ENCODE measurements at regions not wholly inside any gene's neighbourhood (a gene's known extent, or its start where the extent isn't known, plus 50 kb on each side); places are given as distances from the start of the nearest gene placed in this dataset.
A peak's percentile ranks its signal among the peaks of the same experiment; 100 is the strongest.

GRCh38 chr6:104282581-104282980, 577.1 kb downstream of the HACE1 start:
- Histone ChIP-seq H3K4me1 (no peaks in the 10 kb centered on the region), H3K27me3 (no peaks in the 10 kb centered on the region), H3K9me3 (replicated peaks) (no peaks in the 10 kb centered on the region), H3K36me3 (no peaks in the 10 kb centered on the region), H3K4me3 (no peak overlapping the region), H3K27ac (no peak overlapping the region)
- DNase-seq = no peak

DNA sequence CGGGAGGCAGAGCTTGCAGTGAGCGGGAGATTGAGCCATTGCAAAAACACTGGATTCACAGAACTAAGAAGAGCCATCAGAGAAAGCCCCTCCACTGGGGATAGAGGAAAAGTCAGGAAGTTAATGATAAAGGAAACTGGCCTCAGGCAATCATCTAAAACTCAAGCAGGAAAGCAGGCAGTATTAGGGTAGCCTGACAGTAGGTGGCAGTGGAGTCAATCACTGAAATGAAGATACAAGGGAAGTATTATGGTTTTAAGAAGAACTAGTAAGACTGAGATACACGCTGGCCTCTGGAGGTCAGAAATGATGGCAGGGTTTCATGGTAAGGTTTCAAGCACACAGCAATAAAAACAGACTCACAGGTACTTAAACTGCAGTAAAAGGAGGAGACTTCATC, 578.3 kb downstream of the HACE1 start:
- H3K27ac ChIP-seq = no peak overlapping the region
- H3K4me1 ChIP-seq = no peaks in the 10 kb centered on the region
- H3K27me3 ChIP-seq = no peaks in the 10 kb centered on the region
- H3K9me3 ChIP-seq (replicated peaks) = no peaks in the 10 kb centered on the region
- peak in 1 of 2 experiments; percentile 2 for DNase-seq
- H3K4me3 ChIP-seq = no peak overlapping the region
- no peaks in the 10 kb centered on the region for H3K36me3 ChIP-seq

DNA sequence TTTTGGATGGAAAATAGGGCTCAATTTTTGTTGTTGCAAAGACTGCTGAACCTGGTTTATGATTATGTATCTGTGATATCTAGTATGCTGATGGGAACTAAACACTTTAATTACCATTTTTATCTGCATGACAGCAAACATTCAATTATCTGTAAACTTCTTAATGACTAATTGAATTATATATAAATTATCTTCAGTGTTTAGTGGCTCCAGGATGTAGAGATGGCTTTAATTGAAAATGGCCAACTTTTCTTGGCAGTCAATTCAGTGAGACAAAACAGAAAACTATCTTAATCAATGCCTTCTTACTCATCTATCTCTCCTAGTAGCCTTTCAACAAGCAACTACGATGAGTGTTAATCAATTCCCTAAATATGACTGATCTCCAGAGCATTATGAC, 591.3 kb downstream of the HACE1 start:
- no peaks in the 10 kb centered on the region for H3K4me1 ChIP-seq

DNA sequence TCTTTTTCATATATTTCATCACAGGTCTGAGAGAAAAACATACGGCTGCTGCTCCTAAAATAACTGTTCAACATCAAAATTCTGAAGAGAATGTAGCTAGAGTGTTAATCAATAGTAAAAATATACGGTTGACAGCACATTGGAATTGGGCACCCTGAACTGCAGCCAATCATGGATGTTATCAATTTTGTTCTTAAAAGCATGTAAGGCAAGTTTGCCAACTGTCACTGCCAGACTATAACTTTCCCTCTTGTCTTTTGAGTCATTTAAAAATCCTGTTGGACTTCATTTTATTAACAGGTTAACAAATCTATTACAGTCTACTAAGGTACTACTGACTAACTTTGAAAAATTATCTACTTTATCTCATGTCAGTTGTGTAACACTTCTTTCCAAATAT, 592.8 kb downstream of the HACE1 start:
- H3K9me3 ChIP-seq (replicated peaks) = no peaks in the 10 kb centered on the region
- H3K36me3 ChIP-seq = no peaks in the 10 kb centered on the region
- no peaks in the 10 kb centered on the region for H3K27me3 ChIP-seq
- no peak for DNase-seq
- H3K4me1 ChIP-seq = no peaks in the 10 kb centered on the region
- no peak overlapping the region for H3K27ac ChIP-seq
- H3K4me3 ChIP-seq = no peak overlapping the region

More for the DNA sequence above, 591.3 kb downstream of the HACE1 start:
- Histone ChIP-seq H3K27ac (no peak overlapping the region), H3K36me3 (no peaks in the 10 kb centered on the region), H3K4me3 (no peak overlapping the region), H3K9me3 (replicated peaks) (no peaks in the 10 kb centered on the region), H3K27me3 (no peaks in the 10 kb centered on the region)
- DNase-seq = no peak

- no peak for DNase-seq
- Histone ChIP-seq H3K4me1 (no peaks in the 10 kb centered on the region), H3K4me3 (no peak overlapping the region), H3K27ac (no peak overlapping the region), H3K9me3 (replicated peaks) (no peaks in the 10 kb centered on the region), H3K36me3 (no peaks in the 10 kb centered on the region), H3K27me3 (no peaks in the 10 kb centered on the region)
Observed at GRCh38 chr6:104256646-104257045, 603.1 kb downstream of the HACE1 start.

- no peak overlapping the region for H3K4me3 ChIP-seq
- H3K27ac ChIP-seq = no peak overlapping the region
- H3K9me3 ChIP-seq (replicated peaks) = no peaks in the 10 kb centered on the region
- no peaks in the 10 kb centered on the region for H3K27me3 ChIP-seq
- H3K4me1 ChIP-seq = no peaks in the 10 kb centered on the region
- H3K36me3 ChIP-seq = no peaks in the 10 kb centered on the region
- no peak for DNase-seq
Observed at GRCh38 chr6:104253236-104253635, 606.5 kb downstream of the HACE1 start.

DNA sequence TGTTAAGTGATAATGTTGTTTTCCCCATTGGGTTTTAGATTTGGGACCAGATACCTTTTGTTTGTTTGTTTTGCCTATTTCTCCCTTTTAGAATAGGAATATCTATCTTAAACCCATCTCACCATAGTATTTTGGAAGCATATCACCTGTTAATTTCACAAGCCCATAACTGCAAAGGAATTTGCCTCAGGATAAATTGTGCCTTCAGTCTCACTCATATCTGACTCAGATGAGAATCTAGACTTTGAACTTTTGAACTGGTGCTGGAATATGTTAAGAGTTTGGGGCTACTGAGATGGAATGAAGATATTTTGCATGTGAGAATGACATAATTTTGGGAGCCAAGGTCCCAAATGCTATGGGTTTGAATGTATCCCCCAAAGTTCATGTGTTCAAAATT, 607.4 kb downstream of the HACE1 start:
- no peaks in the 10 kb centered on the region for H3K36me3 ChIP-seq
- no peak overlapping the region for H3K4me3 ChIP-seq
- H3K27ac ChIP-seq = no peak overlapping the region
- no peaks in the 10 kb centered on the region for H3K27me3 ChIP-seq
- no peaks in the 10 kb centered on the region for H3K4me1 ChIP-seq
- no peaks in the 10 kb centered on the region for H3K9me3 ChIP-seq (replicated peaks)
- DNase-seq = no peak

DNA sequence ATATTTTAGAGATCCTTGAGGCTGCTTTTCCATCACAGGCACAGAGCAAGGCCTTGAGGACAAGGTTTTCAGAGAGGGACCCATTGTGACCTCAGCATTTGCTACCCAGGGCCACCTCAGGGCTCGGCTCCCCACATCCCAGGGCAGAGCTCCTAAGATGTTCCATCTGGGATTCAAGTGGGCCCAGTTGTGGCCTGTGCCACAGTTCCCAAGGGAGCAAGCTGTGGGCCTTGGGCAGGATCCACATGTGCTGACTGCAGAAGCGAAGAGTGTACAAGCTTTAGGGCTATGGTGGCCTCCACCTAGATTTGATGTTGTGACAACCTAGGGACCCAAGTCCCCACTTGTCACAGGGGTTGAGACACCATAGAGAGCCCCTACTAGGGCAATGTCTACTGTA, 608.1 kb downstream of the HACE1 start:
- H3K27ac ChIP-seq = no peak overlapping the region
- no peak for DNase-seq
- H3K36me3 ChIP-seq = no peaks in the 10 kb centered on the region
- no peaks in the 10 kb centered on the region for H3K4me1 ChIP-seq
- H3K4me3 ChIP-seq = no peak overlapping the region
- no peaks in the 10 kb centered on the region for H3K9me3 ChIP-seq (replicated peaks)
- no peaks in the 10 kb centered on the region for H3K27me3 ChIP-seq

DNA sequence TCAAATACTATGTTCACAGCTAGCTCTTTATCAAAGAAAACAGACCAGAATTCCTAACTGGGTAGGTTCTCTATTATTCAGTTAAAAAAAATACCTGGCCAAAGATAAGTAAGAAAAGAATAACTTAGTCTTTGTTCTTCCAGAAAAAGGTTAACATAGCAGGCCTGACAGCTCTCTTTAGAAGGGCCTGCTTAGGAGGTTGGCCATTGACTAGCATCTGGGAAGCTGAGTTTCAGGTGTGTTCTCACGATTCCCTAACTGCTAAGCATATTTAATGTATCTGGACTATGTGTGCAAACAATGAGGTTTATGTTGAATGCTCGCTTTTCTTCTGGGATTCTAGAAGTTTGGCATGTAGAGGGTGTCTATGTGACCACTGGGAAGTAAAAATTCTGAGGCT, 618.9 kb downstream of the HACE1 start:
- Histone ChIP-seq H3K27me3 (no peaks in the 10 kb centered on the region), H3K36me3 (no peaks in the 10 kb centered on the region), H3K9me3 (replicated peaks) (no peaks in the 10 kb centered on the region), H3K4me3 (no peak overlapping the region), H3K27ac (no peak overlapping the region), H3K4me1 (no peaks in the 10 kb centered on the region)
- no peak for DNase-seq

- H3K4me1 ChIP-seq = no peaks in the 10 kb centered on the region
- H3K27ac ChIP-seq = no peak overlapping the region
- no peak overlapping the region for H3K4me3 ChIP-seq
- DNase-seq = no peak
- H3K27me3 ChIP-seq = no peaks in the 10 kb centered on the region
- H3K9me3 ChIP-seq (replicated peaks) = no peaks in the 10 kb centered on the region
- H3K36me3 ChIP-seq = no peaks in the 10 kb centered on the region
Observed at GRCh38 chr6:104239971-104240370, 619.7 kb downstream of the HACE1 start.

DNA sequence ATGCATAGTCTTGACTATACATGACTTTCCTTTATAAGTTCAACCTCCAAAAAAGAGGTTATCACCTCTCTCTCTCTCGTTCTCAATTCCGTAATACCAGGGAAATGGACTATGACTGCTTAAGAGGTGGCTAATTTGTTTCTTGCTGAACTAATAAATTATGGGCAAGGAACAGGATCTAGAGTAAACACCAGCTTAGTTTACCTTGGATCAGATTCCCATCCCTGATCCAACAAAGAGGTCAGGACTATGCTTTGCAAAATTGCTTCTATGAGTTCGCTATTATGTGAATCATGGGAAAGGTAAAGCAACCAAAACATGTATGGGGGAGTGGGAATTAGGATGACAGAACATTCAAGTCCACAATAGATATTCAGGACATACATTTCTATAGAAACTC, 630.7 kb downstream of the HACE1 start:
- Histone ChIP-seq H3K4me1 (no peaks in the 10 kb centered on the region), H3K36me3 (no peaks in the 10 kb centered on the region), H3K27ac (no peak overlapping the region), H3K9me3 (replicated peaks) (no peaks in the 10 kb centered on the region), H3K4me3 (no peak overlapping the region), H3K27me3 (no peaks in the 10 kb centered on the region)
- no peak for DNase-seq

DNA sequence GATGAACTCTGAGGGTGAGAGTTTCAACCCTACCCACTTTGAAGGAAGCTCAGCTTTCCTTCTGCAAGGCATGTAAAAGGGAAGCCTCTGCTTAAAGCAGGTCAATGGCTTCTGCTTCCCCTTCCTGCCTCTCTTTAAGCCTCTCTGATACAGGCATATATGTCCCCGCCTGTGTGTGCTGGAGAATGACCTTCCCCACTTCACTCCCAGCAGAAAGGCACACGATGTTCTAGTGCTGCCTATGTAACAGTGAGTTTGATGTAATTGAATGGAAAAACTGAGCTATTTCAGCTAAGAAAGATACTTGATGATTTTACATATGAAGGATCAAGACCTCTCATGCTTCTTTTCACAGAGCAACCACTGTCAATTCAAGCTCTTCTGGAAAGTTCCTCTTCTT, 632.2 kb downstream of the HACE1 start:
- no peak for DNase-seq
- Histone ChIP-seq H3K27me3 (no peaks in the 10 kb centered on the region), H3K27ac (no peak overlapping the region), H3K4me3 (no peak overlapping the region), H3K9me3 (replicated peaks) (no peaks in the 10 kb centered on the region), H3K36me3 (no peaks in the 10 kb centered on the region), H3K4me1 (no peaks in the 10 kb centered on the region)

DNA sequence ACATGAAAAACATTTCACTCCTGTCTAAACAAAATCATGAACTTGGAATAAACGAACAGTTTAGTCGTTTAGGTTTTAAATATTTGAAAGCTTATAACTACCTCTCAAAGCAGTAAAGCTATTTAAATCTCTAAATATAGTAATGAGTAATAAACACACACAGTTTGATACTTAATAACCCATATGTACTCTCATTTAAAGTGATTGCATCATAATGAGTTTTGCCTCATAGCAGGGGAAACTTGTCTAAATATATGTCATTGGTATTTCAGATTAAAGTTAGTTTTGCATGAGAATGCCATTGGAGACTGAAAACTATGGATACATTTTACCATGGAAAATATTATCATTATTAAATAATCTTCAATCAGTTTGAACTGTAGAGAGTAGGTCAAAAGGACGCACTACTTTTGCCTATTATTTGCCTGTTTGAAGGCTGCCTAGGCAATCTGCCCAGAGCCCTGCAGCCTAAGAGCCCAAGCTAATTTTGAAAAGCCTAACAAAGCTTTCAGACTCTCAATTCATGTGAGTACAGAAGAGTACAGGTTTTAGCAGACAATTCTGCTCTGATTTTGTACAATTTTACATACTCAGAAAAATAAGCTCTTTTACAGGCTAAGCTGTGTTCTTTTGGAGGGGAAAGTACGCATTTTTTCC, 632.8 kb downstream of the HACE1 start:
- H3K27ac ChIP-seq = no peak overlapping the region
- no peaks in the 10 kb centered on the region for H3K4me1 ChIP-seq
- no peaks in the 10 kb centered on the region for H3K27me3 ChIP-seq
- H3K9me3 ChIP-seq (replicated peaks) = no peaks in the 10 kb centered on the region
- no peaks in the 10 kb centered on the region for H3K36me3 ChIP-seq
- no peak for DNase-seq
- H3K4me3 ChIP-seq = no peak overlapping the region

- DNase-seq = no peak
- H3K27ac ChIP-seq = no peak overlapping the region
- H3K4me1 ChIP-seq = peaks cover 3% of the 10 kb centered on the region; the same call in 1 of the 2 replicates
- H3K4me3 ChIP-seq = no peak overlapping the region
- H3K9me3 ChIP-seq (replicated peaks) = no peaks in the 10 kb centered on the region
- H3K27me3 ChIP-seq = no peaks in the 10 kb centered on the region
- no peaks in the 10 kb centered on the region for H3K36me3 ChIP-seq
Observed at GRCh38 chr6:104218116-104218515, 641.6 kb downstream of the HACE1 start.

DNA sequence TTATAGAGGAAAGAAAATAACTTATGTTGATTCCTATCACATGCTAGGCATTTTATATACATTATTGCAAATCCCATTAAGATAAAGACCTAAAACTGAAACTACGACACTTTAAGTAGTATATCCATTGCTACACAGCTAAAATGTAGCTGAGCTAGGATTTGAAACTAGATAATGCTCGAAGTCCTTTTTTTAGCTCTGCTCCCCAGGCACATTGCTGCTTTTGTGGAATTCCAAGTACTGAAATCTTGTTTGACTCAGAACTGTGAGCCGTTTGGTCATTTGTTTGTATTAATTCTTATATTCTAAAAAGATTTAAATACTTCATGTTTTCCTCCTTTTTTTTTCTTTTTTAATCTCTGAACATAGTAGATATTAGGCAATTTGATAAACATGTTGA, 644.8 kb downstream of the HACE1 start:
- Histone ChIP-seq H3K9me3 (replicated peaks) (no peaks in the 10 kb centered on the region), H3K36me3 (no peaks in the 10 kb centered on the region), H3K27me3 (no peaks in the 10 kb centered on the region), H3K27ac (no peak overlapping the region), H3K4me3 (no peak overlapping the region), H3K4me1 (peaks cover 8% of the 10 kb centered on the region; the same call in 1 of the 2 replicates)
- no peak for DNase-seq

DNA sequence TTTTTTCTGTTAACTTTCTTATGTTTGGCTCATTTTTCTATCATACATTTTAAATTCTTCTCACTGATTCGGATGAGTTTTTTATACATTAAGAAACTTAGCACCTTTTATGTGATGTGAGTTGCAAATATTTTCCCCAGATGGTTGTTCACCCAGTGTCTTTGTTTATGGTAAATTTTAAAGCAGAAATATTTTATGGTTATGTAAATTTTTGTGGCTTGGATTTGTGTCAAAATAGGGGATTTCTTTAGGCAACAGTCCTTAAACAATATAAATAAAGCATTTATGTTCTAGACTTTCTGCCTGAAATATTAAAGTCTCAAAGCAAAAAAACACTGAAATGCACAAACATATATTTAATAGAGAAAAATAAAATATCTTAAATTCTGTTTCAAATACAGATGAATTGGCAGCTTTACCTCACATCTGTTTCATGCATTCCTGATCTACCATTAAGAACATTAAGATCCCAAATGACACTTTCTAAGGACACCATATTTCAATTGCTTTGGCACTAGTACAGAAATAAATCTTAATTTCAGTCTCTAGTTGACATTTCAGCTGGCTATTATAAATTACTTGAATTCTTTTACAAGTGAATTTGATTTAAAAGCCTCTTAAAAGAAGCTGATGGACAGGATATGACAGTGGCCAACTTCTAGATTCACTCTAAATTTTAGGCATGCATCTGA, 646.6 kb downstream of the HACE1 start:
- H3K4me1 ChIP-seq = peaks cover 8% of the 10 kb centered on the region; the same call in 1 of the 2 replicates
- no peak for DNase-seq
- H3K27ac ChIP-seq = no peak overlapping the region
- no peaks in the 10 kb centered on the region for H3K36me3 ChIP-seq
- H3K9me3 ChIP-seq (replicated peaks) = no peaks in the 10 kb centered on the region
- no peaks in the 10 kb centered on the region for H3K27me3 ChIP-seq
- no peak overlapping the region for H3K4me3 ChIP-seq
